ENCODE measurements at regions not wholly inside any gene's neighbourhood (a gene's known extent, or its start where the extent isn't known, plus 50 kb on each side); places are given as distances from the start of the nearest gene placed in this dataset.
"Not testable (repeated sequence)": the region's sequence is repeated elsewhere in the genome, so short reads cannot be mapped to it uniquely, and the experiment has no call there.

- DNase-seq (ENCODE audit: low spot score) = no peak
These were observed 129.6 kb upstream of the SEMA3D start for GRCh38 chr7:85316489-85316888.

- DNase-seq (ENCODE audit: low spot score) = no peak
These were observed 123.4 kb upstream of the SEMA3D start for GRCh38 chr7:85310301-85310700.

GRCh38 chr7:85306115-85306514 is 119.3 kb upstream of the SEMA3D start:
- DNase-seq (ENCODE audit: low spot score) = no peak

GRCh38 chr7:85294176-85294575 is 107.3 kb upstream of the SEMA3D start:
- no peak for DNase-seq (ENCODE audit: low spot score)

GRCh38 chr7:85292908-85293576 is 106.2 kb upstream of the SEMA3D start:
- DNase-seq (ENCODE audit: low spot score) = no peak

- no peak for DNase-seq (ENCODE audit: low spot score)
These were observed 103.4 kb upstream of the SEMA3D start for GRCh38 chr7:85290269-85290668.

GRCh38 chr7:85289279-85289678 is 102.4 kb upstream of the SEMA3D start:
- no peak for DNase-seq (ENCODE audit: low spot score)

GRCh38 chr7:85287106-85287825 is 100.4 kb upstream of the SEMA3D start:
- no peak for DNase-seq (ENCODE audit: low spot score)

GRCh38 chr7:85286446-85286845 is 99.6 kb upstream of the SEMA3D start:
- DNase-seq (ENCODE audit: low spot score) = no peak

GRCh38 chr7:85285527-85285926 is 98.7 kb upstream of the SEMA3D start:
- no peak for DNase-seq (ENCODE audit: low spot score)

- DNase-seq (ENCODE audit: low spot score) = no peak
These were observed 88.3 kb upstream of the SEMA3D start for GRCh38 chr7:85275204-85275603.

GRCh38 chr7:85274454-85274853 is 87.6 kb upstream of the SEMA3D start:
- no peak for DNase-seq (ENCODE audit: low spot score)

- DNase-seq (ENCODE audit: low spot score) = no peak
These were observed 76.0 kb upstream of the SEMA3D start for GRCh38 chr7:85262891-85263290.

GRCh38 chr7:85261336-85261735 is 74.5 kb upstream of the SEMA3D start:
- DNase-seq (ENCODE audit: low spot score) = no peak

GRCh38 chr7:85249787-85250186 is 62.9 kb upstream of the SEMA3D start:
- not testable (repeated sequence) for DNase-seq (ENCODE audit: low spot score)

GRCh38 chr7:85239109-85239508 is 52.3 kb upstream of the SEMA3D start:
- DNase-seq (ENCODE audit: low spot score) = peak; percentile 14

- DNase-seq (ENCODE audit: low spot score) = no peak
These were observed 50.9 kb upstream of the SEMA3D start for GRCh38 chr7:85237721-85238120.
